CD4-positive, alpha-beta T cell treated with Interleukin-15 for 4 hours (primary cell): ENCODE measurements at regions not wholly inside any gene's neighbourhood (a gene's known extent, or its start where the extent isn't known, plus 50 kb on each side); places are given as distances from the start of the nearest gene placed in this dataset.
A peak's percentile ranks its signal among the peaks of the same experiment; 100 is the strongest.

Experiments
- DNase-seq: peaks from one replicate; pipeline ENCODE4 v3.0.0-alpha.2; 2020; ENCODE audit warnings: low spot score

DNA sequence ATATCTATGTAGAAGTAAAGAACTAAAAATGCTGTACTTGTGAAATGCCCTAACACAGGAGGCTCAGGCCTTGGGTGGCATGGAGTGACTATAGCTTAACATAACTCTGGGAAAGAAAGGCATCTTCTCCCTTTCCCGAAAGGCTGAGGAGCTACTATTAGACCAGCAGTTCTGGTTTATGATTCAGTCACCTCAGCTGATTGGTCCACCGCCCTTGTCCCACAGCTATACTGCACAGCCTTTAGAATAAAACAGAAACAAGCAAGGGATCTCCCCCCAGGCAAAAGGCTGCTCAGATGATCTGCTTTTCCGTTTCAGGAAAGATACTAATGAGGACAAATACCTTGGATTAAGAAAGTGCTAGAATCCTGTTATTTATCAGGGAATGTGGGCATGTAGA lies 171.3 kb downstream of the SNCA start:
- no peak for DNase-seq

DNA sequence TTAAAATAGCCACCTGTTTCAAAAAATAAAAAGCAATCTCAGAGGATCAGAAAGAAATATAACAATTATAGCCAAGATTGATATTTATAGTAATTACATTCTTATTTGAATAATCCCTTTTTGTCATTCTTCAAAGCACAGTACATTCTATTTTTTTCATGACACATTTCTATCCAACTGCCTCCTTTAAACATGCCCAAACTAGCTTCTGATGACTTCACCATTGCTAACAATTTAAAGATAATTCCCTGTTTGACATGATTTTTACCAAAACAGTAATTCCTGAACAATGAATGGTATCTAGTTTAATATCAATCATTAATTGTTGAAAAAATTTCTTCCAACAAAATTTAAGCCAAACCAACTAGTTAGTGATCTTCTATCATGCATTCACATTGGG lies 172.4 kb downstream of the SNCA start:
- DNase-seq = no peak

DNA sequence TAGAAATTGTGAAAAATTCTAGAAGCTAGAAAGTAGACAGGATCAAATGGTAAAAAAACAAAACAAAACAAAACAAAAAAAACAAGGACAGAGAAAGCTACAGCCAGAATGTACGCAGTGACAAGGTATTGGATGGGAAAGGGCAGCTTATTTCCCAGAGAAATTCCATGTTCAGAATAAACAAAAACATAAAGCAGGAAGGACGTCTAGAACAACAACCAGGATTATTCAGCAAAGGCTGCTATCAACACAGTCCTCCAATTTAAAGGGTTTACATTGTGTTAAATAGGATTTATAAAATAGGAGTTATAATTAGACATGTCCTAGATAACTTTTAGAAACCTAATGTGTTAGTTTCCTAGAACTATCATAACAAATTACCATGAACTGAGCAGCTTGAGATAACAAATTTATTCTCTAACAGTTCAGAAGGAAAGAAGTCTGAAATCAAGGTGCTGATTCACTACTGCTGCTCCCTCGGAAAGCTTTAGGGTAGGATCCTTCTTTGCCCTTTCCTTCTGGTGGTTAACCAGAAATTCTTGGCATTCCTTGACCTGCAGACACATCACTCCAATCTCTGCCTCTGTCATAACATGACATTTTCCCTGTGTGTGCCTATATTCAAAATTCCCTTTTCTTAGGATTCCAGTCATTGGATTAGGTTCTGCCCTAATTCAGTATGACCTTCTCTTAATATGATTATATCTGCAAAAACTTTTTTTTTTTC lies 175.6 kb downstream of the SNCA start:
- no peak for DNase-seq

DNA sequence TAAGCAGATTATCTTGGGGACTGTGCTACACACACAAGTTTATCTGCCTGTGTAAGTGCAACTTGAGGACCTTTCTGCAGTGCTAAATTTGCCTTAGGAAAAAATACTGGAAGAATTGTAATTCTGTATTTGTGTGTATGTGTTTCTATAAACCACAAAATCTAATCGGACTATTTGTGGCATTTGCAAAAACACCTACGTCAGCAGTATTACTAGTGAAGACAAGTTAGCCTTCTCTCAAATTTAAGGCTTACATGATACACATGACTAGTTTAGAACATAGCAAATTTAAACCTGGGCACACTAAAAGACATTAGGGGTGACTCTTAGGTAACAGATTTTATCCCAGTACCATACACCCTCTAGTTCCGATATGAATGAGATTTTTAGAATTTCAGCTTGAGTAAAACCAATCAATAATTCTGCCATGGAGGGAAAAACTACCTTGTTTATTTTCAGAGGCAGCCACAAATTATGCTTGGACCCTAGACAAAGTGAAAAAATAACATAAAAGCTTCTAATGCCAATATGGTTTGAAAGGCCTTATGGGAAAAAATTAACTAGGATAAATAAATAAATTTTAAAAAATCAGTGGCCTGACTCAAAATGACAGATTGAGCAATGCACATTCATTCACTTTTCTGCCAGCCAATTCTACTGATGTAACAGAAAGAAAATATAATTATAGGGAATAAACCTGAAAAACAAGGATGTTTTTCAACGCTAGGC lies 176.4 kb downstream of the SNCA start:
- DNase-seq = no peak

DNA sequence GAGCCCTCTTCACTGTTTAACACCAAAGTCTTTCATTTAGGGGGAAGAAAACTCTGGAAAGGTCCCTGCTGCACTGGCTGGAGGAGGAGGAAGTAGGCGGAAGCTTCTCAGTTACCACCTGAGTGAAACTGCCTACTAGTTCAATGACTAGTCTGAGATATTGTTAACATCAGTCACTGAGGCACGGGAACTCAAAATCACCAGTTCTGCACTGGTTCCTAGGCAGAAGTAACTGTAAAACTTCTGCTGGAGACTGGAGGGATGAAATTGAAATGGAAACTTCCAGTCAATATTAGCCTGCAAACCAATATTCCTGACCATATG lies 178.3 kb downstream of the SNCA start:
- no peak for DNase-seq

DNA sequence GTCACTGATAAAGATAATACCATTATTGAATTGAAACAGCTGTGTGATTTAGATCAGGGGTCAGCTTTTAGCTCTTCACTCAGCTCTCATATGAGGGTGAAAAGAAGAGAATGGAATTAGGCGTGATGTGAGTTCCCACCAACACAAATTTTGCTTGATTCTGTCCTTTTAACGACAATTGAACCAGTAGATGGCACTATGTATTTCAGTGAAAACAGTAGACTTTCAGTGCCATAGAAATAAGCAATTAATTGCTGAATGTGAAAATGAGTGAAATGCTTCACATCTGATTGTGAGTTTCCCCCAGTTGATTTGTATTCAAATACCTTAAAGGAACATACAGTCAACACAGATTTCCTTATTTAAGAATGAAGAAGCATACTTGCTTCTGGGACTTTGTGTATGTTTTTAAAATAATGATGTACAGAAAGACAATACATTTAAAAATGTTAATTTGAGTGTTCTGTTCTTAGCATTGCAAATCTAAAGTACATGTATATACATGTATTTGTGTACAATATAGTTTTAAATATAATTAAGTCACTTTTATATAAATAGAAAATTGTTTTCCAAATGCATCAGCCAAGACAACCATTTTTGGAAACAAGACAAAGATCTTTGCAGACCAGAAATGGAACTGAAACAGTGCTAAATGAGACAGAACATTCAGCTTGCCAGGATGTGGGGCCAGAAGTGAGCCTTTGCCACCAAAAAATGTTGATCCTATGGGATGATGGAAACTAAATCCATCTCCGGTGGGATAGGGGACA lies 178.8 kb downstream of the SNCA start:
- no peak for DNase-seq

DNA sequence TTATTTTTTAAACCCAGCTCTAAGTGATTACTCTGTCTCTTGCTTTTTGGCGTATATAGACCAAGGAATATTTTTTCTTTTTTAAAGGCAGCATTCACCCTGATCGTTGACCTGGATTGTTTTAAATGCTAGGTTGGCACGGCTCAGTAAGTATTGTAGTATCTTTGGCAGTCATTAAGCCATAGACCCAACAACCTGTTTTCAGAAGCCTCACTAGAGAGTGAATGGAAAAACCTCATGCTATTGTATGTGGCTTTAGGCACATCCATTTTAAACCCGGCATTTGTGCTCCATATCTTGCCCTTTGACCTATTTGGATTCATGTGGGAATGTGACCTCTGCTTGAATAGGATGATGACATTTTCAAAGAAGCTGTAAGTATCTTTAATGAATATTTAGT lies 183.9 kb downstream of the SNCA start:
- no peak for DNase-seq

DNA sequence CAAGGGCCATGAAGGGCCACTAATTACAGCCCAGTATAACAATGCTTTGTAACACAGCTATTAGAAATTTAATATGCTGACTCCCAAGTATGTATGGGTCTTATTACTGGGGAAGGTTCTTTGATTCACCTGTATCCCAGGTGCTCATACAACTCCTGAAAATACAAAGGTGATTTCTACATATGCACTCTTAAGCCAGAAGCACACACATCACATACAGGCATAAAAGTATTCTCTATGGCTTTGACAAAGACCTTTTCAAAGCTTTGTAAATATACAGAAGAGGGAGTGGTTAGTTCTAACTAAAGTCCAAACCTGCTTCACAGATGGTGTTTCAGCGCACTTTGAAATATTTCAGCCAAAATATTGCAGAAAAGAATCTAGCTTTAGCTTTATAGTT lies 191.5 kb downstream of the SNCA start:
- DNase-seq = no peak

DNA sequence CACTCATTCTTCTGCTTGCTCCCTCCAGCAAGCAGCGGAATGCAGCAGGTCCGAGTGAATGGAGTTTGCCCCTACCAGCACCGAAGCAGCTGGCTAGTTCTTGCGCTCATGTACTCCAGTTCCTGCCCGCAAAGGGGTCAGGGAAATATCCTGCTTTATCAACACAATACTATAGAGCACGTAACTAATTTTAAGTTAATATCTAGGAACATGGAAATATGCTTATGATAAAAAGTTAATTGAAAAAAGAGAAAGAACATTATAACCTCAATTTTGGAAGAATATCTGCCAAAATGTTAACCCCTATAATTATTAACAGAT lies 195.6 kb downstream of the SNCA start:
- DNase-seq = no peak

DNA sequence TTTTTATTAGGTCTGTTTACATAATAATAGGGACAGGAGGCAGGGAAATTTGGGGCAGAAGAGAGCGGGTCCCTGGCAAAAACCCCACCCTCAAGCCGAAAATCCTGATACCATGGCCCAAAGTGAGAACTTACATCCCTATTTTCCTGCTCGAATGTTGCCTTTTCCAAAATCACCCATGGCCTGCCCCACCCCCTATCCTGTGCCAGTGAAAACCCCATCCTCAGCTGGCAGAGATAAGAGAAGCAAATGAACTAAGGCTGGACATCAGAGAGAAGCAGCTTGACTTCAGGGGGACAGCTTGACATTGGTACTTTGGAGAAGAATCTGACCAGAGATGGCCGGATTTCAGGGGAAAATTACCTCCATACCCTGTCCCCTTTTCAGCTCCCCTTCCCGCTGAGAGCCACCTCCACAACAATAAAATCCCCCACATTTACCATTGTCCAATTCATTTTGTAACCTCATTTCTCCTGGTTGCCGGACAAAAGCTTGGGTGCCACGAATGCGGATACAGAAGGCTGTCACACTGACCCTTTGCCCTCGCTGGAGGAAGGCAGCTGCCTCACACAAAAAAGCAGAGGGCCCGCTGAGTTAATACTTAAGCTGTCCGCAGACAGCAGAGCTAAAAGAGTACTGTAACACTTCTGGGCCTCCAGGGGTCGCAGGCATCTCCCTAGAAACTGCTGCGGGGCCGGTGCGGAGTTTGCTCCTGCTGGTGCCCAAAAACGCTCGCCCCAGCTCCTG lies 196.2 kb downstream of the SNCA start:
- no peak for DNase-seq

DNA sequence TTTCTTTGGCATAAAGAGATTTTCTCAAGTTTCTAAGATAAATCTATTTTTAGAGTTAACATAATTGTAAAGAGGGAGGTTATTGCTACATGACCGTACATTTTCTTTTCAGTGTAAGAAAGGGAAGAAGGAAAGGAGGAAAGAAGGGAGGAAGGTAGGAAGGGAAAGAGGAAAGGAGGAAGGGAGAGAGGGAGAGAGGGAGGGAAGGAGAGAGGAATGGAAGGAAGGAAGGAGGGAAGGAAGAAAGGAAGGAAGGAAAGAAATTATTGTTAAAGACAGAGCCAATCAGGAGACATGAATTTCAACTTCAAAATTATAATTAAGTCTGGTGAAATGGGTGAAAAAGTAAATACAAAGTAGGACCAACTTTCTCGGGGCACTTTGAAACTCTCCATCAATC lies 197.6 kb downstream of the SNCA start:
- DNase-seq = no peak

DNA sequence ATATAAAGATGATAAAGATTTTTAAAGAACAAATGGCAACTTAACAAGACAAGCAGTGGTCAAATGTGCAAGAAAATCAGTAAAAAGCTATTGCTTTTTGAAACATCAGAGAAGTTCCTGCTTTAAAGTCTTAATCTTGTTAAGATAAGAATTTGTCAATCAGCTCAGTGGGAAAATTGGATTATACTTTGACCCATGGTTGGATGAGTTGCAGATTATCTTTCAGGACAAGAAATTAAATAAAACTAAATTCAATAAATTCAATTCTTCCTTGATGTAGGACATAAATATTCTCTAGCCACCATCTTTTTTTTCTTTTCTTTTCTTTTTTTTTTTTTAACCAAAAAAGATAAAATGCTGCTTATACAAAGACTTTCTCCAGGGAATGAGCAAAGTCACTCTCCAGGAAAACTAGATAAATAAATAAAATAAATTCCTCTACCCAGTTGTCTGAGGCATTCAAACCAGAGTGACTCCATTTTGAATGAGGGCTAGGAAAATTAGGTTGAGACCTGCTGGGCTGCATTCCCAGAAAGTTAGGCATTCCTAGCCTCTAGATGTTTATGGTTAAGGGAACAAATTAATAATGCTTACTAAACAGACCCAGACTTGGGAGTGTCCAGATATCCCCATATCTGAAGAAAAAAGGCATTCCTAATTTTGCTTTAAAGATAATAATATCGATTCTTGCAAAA lies 211.2 kb downstream of the SNCA start:
- DNase-seq = no peak

DNA sequence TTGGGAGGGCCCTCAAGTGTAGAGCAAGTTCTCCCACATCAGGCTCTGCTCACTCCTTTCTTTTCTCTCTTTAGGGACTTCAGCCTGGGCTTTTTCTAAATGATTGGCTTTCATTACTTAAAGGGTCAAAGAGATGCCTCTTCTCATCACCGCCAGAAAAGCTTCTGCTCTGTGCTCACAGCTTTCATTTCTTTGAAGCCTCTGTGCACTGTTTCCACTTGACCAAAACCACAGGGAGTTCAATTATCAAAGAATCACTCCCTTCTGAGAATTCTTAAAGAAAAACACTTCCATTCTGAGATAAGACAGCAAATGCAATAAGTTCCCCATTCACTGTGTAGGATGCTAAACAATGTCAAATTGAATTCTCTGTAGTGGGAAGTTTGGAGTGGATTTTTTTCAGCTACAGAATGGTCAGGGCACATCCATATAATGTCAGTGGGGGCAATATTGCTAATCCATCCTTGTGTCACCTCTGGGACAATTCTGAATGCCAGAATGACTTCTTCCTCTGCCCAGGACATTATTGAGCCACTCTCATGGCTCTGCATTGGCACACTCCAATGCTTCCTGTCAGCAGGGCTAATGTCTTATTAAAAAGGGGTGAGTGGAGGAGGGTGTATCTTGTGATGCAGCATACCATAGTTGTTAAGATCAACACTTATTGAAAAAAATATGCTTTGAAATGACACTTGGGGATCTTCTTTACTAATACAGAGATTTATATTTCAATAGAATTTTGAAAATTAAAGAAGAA lies 217.6 kb downstream of the SNCA start:
- DNase-seq = peak; percentile 4

DNA sequence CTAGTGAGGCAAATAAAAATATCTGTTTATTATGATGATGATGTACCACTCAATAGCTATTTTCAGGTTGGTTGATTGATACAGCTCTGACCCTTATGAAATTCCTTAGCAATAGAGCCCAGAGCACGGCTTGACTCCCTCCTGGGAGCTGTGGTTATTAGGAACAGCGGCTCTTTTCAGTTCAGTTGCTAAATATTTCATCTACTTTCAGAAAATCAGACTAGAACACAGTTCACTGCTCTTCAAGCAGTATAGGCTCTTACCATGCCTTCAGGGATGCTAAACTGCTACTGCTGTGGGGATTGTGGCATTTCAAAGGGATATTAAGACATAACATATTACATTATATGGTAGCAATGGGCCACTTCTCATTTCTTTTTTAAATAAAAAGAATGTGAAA lies 218.8 kb downstream of the SNCA start:
- no peak for DNase-seq

DNA sequence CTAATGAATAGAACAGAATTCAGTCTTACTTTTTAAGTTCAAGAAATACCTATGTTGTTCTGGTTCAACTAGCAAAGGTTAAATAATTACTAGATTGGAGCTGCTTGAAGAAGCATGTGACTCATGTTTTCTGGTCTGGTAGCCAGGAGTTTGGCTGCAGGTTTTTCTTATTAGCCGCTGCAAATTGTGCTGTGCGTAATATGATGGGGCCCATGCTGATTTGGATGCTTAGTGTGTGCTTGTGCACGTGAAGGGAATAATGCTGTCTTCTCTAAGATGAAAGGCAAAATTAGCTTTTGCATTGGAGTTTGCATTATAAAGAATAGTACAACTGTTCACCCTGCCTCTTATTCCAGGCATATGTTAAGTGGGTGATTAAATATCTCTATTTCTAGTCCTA lies 219.6 kb downstream of the SNCA start:
- no peak for DNase-seq

DNA sequence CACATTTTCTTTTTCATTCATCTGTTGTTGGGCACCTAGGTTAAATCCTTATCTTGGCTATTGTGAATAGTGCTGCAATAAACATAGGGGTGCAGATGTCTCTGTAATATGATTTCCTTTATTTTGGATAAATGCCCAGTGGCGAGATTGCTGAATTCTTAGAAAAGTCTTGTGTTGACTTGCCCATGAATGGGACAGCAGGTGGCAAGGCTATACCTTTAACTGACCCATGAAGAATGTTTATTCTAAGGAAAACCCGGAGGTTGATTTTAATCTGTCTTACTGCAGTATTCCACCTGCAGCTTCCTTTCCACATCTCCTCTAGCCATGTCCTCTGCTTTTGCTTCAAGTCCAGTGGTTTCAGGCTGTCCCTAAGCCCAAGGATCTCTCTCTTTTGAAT lies 220.6 kb downstream of the SNCA start:
- no peak for DNase-seq

DNA sequence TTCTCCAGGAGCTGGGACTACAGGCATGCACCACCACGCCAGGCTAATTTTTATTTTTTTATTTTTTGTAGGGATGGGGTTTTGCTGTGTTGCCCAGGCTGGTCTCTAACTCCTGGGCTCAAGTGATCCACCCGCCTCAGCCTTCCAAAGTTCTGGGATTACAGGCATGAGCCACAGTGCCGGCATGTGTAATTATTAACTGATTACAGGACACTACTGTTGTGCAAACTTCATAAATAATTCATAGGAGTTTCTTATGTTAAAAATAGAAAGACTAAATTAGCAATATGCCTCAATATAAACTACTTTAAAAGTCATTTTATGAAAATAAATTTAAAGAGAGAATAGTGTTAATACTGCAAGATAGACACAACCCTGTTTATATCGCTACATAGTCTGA lies 221.9 kb downstream of the SNCA start:
- no peak for DNase-seq

DNA sequence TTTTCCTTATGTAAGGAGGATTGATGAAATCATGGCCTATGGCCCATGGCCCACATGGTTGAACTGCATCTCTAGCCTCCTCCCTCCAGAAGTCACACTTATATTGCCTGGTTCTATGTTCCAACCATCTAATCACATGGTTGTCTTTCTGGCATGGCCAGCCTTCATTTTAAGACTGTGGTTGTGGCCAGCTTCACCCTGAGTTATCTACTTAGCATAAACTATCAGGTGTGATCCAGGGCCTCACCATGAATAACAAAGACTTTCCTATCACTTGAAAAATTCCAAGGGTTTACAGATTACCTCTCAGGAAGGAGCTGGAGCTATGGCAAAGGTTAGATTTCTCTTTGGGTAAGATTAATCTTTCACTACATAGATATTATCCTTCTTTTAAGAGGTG lies 222.8 kb downstream of the SNCA start:
- DNase-seq = no peak

DNA sequence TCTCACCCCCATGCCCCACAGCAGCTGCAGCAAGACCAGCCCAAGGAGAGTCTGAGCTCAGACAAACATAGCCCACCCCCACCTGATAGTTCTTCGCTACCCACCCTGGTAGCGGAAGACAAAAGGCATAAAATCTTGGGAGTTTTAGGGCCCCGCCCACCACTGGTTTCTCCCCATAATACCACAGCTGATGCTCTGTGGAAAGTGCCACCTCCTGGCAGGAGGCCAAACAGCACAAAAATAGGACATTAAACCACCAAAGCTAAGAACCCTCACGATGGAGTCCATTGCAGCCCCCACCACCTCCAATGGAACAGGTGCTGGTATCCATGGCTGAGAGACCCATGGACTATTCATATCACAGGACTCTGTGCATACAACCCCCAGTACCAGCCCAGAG lies 226.7 kb downstream of the SNCA start:
- no peak for DNase-seq

DNA sequence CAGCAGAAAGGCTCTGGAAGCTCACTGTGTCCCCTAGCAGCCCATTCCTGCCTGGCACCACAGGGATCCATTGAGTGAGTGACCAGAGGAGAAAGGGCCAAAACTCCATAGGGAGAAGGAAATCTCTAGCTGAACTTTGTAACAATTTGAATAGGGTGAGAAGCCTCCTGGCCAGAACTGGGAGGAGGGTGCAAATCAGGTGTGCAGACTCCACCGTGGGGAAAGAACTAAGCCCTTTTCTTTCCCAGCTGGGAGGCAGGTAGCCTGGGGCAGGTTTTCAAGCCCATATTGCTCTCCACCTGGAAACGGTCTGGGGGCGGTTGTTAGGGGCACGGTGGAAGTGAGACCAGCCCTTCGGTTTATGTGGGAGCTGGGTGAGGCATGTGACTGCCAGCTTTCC lies 227.2 kb downstream of the SNCA start:
- no peak for DNase-seq

DNA sequence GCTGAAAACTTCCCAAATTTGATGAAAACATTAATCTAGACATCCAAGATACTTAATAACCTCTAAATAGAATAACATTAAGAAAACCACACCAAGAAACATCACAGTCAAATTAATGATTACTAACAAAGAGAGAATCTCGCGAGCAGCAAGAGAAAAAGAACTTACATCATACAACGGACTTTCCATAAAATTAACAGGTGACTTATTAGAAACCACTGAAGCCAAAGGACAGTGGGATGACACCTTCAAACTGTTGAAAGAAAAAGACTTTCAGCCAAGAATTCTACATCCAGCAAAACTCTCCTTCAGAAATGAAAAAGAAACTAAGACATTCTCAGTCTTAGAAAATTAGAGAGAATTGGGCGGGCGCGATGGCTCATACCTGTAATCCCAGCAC lies 232.0 kb downstream of the SNCA start:
- DNase-seq = no peak

DNA sequence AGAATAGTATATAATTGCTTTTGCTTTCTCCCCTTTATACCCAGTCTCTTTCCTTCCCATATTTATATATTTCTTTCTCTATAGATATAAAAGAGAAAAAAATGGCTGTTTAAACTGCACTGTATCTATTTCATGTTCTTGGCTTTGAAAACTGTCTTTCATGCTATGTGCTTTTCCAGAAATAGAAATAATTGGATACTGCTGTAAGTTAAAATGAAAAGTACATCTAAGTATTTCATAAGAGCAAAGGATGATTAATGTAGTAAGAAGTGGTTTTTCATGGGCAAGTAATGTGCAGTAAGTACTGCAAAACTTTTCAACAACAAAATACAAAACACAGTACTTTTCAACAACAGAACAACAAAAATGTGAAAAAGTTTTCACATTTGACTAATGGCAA lies 237.9 kb downstream of the SNCA start:
- no peak for DNase-seq
